Right ventricle myocardium superior (tissue), 1 donor: ENCODE measurements at regions not wholly inside any gene's neighbourhood (a gene's known extent, or its start where the extent isn't known, plus 50 kb on each side); places are given as distances from the start of the nearest gene placed in this dataset.
"Not testable (repeated sequence)": the region's sequence is repeated elsewhere in the genome, so short reads cannot be mapped to it uniquely, and the experiment has no call there.

Source experiments
- ATAC-seq: fragments of 200-7000 bp; cut with Tn5 transposase; one replicate; pipeline ENCODE4 v1.9.1; 2020; ENCODE audit warnings: mild to moderate bottlenecking; ENCODE audit not compliant: poor library complexity
- DNase-seq: peaks from one replicate; pipeline ENCODE4 v3.0.0-alpha.2; 2020
- intact Hi-C: fragments of 100-400 bp; cut with DNase I; formaldehyde crosslinking; loops from one replicate; pipeline ENCODE4 v1.11.2; 2022
- donor health status: DM: no; HTN: yes; CAD: no; lungs with severe emphysema.

DNA sequence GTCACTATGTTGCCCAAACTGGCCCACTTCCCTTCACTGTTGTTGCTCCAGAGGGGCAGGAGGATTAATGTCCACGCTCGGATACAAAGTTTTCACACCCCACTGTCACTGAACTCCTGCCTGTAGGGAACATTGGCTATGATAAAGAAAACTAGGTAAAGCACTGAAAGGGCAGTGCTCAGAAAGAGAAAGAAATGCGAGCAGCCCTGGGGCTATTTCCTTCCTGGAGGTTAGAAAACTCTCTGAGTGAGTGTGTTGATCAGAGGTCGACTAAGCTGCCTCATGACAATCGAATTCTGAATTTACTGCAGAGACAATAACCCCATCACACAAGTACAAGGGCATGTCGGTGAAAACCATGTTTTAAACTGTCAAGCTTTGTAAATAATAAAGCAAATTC lies 227.2 kb upstream of the PITRM1 start:
- no peak for ATAC-seq
- intact Hi-C loops, result no loop called here
- DNase-seq, result no peak

- intact Hi-C loops, result no loop called here
- no peak for DNase-seq
These were observed 226.5 kb upstream of the PITRM1 start for GRCh38 chr10:3398825-3399646.

GRCh38 chr10:3397846-3398245 lies 225.3 kb upstream of the PITRM1 start:
- intact Hi-C loops, result no loop called here
- no peak for ATAC-seq
- DNase-seq, result no peak

More at GRCh38 chr10:3398825-3399646, 226.5 kb upstream of the PITRM1 start:
- peak; percentile 63 for ATAC-seq

DNA sequence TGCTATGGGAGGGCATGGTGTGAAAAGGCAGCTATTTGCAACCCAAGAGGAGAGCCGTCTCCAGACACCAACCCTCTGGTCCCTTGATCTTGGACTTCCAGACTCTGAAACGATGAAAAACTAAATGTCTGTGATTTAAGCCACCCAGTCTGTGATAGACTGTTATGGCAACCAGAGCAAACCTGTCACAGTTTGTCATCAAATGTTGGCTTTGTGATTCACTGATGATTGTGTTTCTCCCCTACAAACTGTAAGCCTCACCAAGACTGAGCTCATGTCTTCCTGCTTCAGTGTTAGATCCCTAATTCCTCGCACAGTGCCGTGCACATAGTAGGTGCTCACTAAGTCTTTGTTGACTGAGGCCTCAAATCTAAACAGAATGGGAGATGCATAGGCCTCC lies 224.6 kb upstream of the PITRM1 start:
- intact Hi-C loops, result no loop called here
- no peak for DNase-seq
- ATAC-seq, result no peak

GRCh38 chr10:3396116-3396515 lies 223.5 kb upstream of the PITRM1 start:
- DNase-seq (no peak), ATAC-seq (no peak)
- intact Hi-C loops, result no loop called here

- intact Hi-C loops, result no loop called here
- no peak for DNase-seq
These were observed 222.9 kb upstream of the PITRM1 start for GRCh38 chr10:3395458-3395861.

DNA sequence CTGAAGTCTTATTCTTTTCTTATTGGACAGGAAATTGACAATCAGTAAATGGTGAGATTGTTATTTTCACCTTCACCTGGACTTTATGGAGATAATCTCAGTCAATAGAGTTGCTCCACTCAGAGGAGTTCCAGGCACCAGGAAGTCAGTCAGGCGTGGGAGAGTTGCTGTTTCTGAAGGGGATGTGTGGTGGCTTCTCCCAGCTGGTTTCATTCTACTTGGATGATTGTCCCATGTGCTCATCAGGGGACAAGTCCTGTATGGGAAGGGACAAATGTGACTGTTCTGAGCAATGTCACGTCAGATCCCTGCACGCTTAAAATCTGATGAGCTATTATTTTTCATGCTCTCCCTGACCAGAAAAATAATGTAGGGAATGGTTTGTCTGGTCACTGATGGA lies 222.5 kb upstream of the PITRM1 start:
- ATAC-seq (no peak), DNase-seq (no peak)
- intact Hi-C loops, result no loop called here

More at GRCh38 chr10:3395458-3395861, 222.9 kb upstream of the PITRM1 start:
- ATAC-seq, result no peak

DNA sequence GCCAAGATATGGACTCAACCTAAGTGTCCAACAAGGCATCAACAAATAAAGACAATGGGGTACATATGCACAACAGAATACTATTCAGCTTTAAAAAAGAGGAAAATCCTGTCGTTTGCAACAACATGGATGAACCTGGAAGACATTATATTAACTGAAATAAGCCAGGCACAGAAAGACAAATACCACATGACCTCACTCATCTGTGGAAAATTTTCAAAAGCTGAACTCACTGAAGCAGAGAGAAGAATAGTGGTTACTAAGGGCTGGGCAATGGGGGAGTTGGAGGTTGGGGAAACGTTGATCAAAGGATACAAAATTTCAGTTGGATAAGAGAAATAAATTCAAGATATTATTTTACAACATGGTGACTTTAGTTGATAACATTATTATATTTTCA lies 221.4 kb upstream of the PITRM1 start:
- DNase-seq (no peak), ATAC-seq (no peak)
- intact Hi-C loops, result no loop called here

DNA sequence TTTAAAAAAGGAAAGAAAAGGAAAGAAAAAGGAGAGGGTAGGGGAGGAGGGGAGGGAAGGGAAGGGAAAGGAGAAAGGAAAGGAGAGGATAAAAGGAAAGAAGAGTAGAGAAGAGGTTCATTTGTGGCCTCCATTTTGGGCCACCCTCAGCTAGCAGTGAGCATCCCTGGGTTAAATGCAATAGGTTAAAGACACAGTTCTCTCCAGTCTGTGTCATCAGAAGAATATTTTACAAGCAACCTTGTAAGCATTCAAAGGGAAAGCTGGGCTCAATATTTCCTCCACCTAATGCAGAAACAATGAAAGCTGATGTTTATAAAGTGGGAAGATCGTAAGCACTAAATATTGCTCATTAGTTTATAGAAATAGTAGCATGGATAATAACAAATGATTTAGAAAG lies 219.1 kb upstream of the PITRM1 start:
- ATAC-seq (no peak), DNase-seq (no peak)
- intact Hi-C loops, result no loop called here

DNA sequence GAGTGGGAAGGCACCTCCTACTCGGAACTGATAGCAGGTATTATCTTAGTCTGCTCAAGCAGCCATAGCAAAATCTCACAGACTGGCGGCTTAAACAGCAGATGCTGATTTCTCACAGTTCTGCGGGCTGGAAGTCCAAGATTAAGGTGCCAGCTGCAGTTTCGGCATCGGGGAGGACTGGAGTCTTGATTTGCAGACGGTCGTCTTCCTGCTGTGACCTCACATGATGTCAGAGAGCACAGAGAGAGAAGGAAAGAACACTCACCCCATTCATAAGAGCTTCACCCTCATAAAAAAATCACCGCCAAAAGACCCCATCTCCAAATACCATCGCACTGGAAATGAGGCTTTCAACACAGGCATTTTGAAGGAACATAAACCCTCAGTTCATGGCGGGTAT lies 216.5 kb upstream of the PITRM1 start:
- ATAC-seq (no peak), DNase-seq (no peak)
- intact Hi-C loops, result no loop called here

DNA sequence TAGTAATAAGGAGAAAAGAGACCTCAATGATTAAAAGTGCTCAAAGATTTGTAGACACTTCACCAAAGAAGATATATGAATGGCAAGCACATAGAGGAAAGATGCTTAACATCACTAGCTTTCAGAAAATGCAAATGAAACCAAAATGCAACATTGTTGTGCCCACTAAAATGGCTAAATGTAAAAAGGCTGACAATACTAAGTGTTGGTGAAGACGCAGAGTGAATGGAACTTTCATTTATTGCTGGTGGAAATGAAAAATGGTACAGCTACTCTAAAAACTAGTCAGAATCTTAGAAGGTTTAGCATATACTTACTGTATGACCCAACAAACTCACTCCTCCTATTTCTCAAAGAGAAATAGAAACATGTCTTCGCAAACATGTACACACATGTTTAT lies 212.9 kb upstream of the PITRM1 start:
- ATAC-seq (no peak), DNase-seq (no peak)
- intact Hi-C loops, result no loop called here

- DNase-seq, result no peak
- no peak for ATAC-seq
- intact Hi-C loops, result no loop called here
These were observed 209.5 kb upstream of the PITRM1 start for GRCh38 chr10:3382092-3382491.

- no peak for DNase-seq
- intact Hi-C loops, result no loop called here
- no peak for ATAC-seq
These were observed 207.9 kb upstream of the PITRM1 start for GRCh38 chr10:3380406-3381050.

- no peak for DNase-seq
- intact Hi-C loops, result no loop called here
- ATAC-seq, result no peak
These were observed 204.0 kb upstream of the PITRM1 start for GRCh38 chr10:3376631-3377030.

- DNase-seq (no peak), ATAC-seq (no peak)
- intact Hi-C loops, result no loop called here
These were observed 202.9 kb upstream of the PITRM1 start for GRCh38 chr10:3375505-3375904.

GRCh38 chr10:3374914-3375313 lies 202.3 kb upstream of the PITRM1 start:
- intact Hi-C loops, result no loop called here
- DNase-seq, result no peak
- ATAC-seq, result no peak

DNA sequence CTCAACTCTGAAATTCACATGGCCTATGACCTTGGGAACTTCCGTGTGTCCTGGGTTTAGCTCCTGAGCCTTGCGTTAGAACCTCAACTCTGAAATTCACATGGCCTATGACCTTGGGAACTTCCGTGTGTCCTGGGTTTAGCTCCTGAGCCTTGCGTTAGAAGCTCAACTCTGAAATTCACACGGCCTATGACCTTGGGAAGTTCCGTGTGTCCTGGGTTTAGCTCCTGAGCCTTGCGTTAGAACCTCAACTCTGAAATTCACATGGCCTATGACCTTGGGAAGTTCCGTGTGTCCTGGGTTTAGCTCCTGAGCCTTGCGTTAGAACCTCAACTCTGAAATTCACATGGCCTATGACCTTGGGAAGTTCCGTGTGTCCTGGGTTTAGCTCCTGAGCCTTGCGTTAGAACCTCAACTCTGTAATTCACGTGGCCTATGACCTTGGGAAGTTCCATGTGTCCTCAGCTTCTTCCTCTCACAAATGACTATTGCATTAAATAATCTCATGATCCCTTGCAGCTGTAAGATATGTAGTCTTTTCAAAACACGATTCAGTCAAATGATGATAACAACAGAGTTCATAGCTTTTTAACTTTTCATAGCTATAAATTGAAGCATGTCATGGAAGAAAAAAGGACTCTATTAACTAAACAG lies 200.9 kb upstream of the PITRM1 start:
- ATAC-seq, intact Hi-C loops: not testable (repeated sequence)

GRCh38 chr10:3372281-3372680 lies 199.7 kb upstream of the PITRM1 start:
- intact Hi-C loops, result no loop called here
- no peak for DNase-seq
- no peak for ATAC-seq

More for the DNA sequence above, 200.9 kb upstream of the PITRM1 start:
- DNase-seq, result not testable (repeated sequence)

- ATAC-seq, intact Hi-C loops, DNase-seq: not testable (repeated sequence)
These were observed 199.0 kb upstream of the PITRM1 start for GRCh38 chr10:3371624-3372023.
